Progenitor cell of endocrine pancreas (in vitro differentiated cells): ENCODE measurements at regions not wholly inside any gene's neighbourhood (a gene's known extent, or its start where the extent isn't known, plus 50 kb on each side); places are given as distances from the start of the nearest gene placed in this dataset.

Experiments used
- DNase-seq: peaks from one replicate; pipeline ENCODE4 v3.0.0; 2021; ENCODE audit warnings: low spot score; ENCODE audit not compliant: unreplicated experiment
- H3K27ac Mint-ChIP-seq: 2 replicates; pipeline ENCODE4 v1.8.0; 2021; ENCODE audit warnings: mild to moderate bottlenecking, moderate library complexity, mixed read lengths
- H3K27me3 Mint-ChIP-seq: 2 replicates; pipeline ENCODE4 v1.8.0; 2021; ENCODE audit warnings: mixed read lengths
- H3K36me3 Mint-ChIP-seq: 2 replicates; pipeline ENCODE4 v1.8.0; 2022; ENCODE audit warnings: mixed read lengths; ENCODE audit not compliant: insufficient read depth
- H3K4me1 Mint-ChIP-seq: 2 replicates; pipeline ENCODE4 v1.8.0; 2021; ENCODE audit warnings: low read depth, mixed read lengths
- H3K4me3 Mint-ChIP-seq: 2 replicates; pipeline ENCODE4 v1.8.0; 2021; ENCODE audit warnings: low read depth, mild to moderate bottlenecking, moderate library complexity, mixed read lengths
- H3K9me3 Mint-ChIP-seq: 2 replicates; pipeline ENCODE4 v1.8.0; 2021; ENCODE audit warnings: low read depth, mixed read lengths
- TF ChIP-seq, protein P1 (sequence below): fragments of 200-600 bp; sonication (generic); IDR thresholded peaks from one replicate; pipeline ENCODE4 v1.5.0; 2021; ENCODE audit warnings: antibody characterized with exemption, mild to moderate bottlenecking; ENCODE audit not compliant: unreplicated experiment

DNA sequence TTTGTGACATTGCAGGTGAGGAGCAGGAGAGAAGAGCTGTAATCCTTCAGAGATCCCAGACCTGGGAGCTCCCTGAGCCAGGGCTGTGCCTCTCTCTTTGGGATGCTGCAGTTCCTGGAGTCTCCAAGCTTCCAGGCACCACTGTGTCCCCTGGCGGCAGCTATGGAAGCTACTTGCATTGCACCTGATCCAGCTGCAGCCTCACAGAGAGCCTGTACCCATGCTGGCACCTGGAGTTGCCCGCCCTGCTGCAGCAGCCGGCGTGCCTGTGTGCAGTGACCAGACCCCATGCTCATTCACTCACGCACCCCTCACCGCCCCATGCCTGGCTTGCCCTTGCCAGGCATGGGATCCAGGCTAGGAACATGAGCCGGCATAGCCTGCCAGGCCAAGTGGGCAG lies 51.8 kb upstream of the MED9 start:
- Mint-ChIP-seq H3K4me3 (no peak overlapping the region), H3K36me3 (peaks cover 4% of the 10 kb centered on the region), H3K27me3 (no peaks in the 10 kb centered on the region), H3K4me1 (peaks cover 9% of the 10 kb centered on the region), H3K9me3 (peaks cover 4% of the 10 kb centered on the region), H3K27ac (no peak overlapping the region)
- TF ChIP-seq, protein P1, sequence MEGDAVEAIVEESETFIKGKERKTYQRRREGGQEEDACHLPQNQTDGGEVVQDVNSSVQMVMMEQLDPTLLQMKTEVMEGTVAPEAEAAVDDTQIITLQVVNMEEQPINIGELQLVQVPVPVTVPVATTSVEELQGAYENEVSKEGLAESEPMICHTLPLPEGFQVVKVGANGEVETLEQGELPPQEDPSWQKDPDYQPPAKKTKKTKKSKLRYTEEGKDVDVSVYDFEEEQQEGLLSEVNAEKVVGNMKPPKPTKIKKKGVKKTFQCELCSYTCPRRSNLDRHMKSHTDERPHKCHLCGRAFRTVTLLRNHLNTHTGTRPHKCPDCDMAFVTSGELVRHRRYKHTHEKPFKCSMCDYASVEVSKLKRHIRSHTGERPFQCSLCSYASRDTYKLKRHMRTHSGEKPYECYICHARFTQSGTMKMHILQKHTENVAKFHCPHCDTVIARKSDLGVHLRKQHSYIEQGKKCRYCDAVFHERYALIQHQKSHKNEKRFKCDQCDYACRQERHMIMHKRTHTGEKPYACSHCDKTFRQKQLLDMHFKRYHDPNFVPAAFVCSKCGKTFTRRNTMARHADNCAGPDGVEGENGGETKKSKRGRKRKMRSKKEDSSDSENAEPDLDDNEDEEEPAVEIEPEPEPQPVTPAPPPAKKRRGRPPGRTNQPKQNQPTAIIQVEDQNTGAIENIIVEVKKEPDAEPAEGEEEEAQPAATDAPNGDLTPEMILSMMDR = no peak
- DNase-seq = no peak

DNA sequence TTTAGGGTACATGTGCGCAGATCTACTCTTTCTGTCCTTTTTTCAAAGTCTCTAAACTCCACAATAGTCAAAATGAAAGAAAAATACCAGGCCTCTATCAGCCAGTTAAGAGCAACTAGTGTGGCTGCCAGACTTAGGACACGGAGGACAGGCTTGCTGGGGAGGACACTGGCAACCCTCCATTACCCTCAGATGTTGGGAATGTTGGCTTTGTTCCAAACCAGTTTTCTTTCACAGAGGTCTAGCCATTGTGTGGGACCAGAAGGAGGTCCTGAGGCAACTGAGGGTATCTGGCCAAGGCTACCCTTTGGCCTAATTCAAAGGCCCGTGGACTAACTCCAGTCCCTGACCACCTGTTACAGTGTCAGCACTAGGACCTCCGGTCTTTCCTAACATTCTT lies 51.2 kb upstream of the MED9 start:
- DNase-seq = no peak
- no peak overlapping the region for H3K27ac Mint-ChIP-seq
- H3K4me3 Mint-ChIP-seq = no peak overlapping the region
- no peaks in the 10 kb centered on the region for H3K27me3 Mint-ChIP-seq
- H3K36me3 Mint-ChIP-seq = peaks cover 4% of the 10 kb centered on the region
- peaks cover 5% of the 10 kb centered on the region for H3K9me3 Mint-ChIP-seq
- H3K4me1 Mint-ChIP-seq = peaks cover 9% of the 10 kb centered on the region
- TF ChIP-seq, protein P1 = no peak

DNA sequence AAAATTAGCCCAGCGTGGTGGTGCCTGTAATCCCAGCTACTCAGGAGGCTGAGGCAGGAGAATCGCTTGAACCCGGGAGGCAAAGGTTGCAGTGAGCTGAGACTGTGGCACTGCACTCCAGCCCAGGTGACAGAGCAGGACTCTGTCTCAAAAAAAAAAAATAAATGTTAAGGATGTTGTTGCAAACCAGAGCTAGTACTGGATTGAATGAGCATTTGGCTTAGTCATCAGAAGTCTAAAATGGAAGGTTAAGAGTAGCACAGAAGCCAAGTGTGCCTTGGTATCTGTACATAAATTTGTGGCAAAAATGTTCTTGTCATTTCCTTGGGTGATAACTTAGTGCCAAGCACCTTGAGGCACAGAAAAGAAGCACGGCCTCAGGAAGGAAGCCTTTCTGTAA lies 50.6 kb upstream of the MED9 start:
- Mint-ChIP-seq H3K4me3 (no peak overlapping the region), H3K27me3 (no peaks in the 10 kb centered on the region), H3K27ac (no peak overlapping the region), H3K36me3 (peaks cover 4% of the 10 kb centered on the region), H3K9me3 (peaks cover 5% of the 10 kb centered on the region), H3K4me1 (peaks cover 9% of the 10 kb centered on the region)
- no peak for DNase-seq
- TF ChIP-seq, protein P1 = no peak
